HCT116 (cell line): ENCODE measurements at regions not wholly inside any gene's neighbourhood (a gene's known extent, or its start where the extent isn't known, plus 50 kb on each side); places are given as distances from the start of the nearest gene placed in this dataset.

Experiments used
- CTCF ChIP-seq, 3 experiments: fragments of 200-600 bp in 1 of 3; sonication (generic) in 1 of 3; IDR thresholded peaks in 2 of 3; conservative IDR thresholded peaks in 1 of 3; 2 replicates each; pipeline ENCODE4 v1.5.1; 2012 to 2017; ENCODE audit warnings: low read depth in 2 of 3, low read length in 2 of 3, antibody characterized with exemption in 1 of 3, borderline replicate concordance in 1 of 3, control low read depth in 1 of 3, mild to moderate bottlenecking in 1 of 3, mixed read lengths in 1 of 3, mixed run types in 1 of 3, moderate library complexity in 1 of 3; ENCODE audit not compliant: insufficient read depth in 1 of 3
- EZH2 ChIP-seq: fragments of 200-600 bp; sonication (generic); IDR thresholded peaks from 2 replicates; pipeline ENCODE4 v1.6.1; 2017; ENCODE audit warnings: antibody characterized with exemption, mixed run types
- JUND ChIP-seq: IDR thresholded peaks from 2 replicates; pipeline ENCODE4 v1.6.1; 2012
- POLR2A ChIP-seq: IDR thresholded peaks from 2 replicates; pipeline ENCODE4 v1.7.0; 2011; ENCODE audit warnings: borderline replicate concordance; ENCODE audit not compliant: insufficient read depth, insufficient read length; ENCODE audit errors: extremely low read depth
- POLR2AphosphoS5 ChIP-seq: IDR thresholded peaks from 2 replicates; pipeline ENCODE4 v1.6.1; 2011; ENCODE audit warnings: mild to moderate bottlenecking, low read depth, low read length, moderate library complexity
- ZNF274 ChIP-seq: fragments of 200-500 bp; sonication (Bioruptor generic); IDR thresholded peaks from 2 replicates; pipeline ENCODE4 v1.6.1; 2014; ENCODE audit warnings: mild to moderate bottlenecking, low read depth, low read length, inconsistent platforms

- no peak for TF ChIP-seq CTCF (IDR thresholded peaks at IDR 0.05 in 2 of 3, conservative IDR thresholded peaks at IDR 0.05 in 1 of 3; ENCODE audit: borderline replicate concordance in 1 of 3, insufficient read depth in 1 of 3, low read depth in 2 of 3, low read length in 2 of 3)
- no peak for TF ChIP-seq POLR2A
- TF ChIP-seq JUND = no peak
- no peak for TF ChIP-seq ZNF274
- TF ChIP-seq POLR2AphosphoS5 = no peak
- no peak for TF ChIP-seq EZH2
Measured at GRCh38 chr1:81313289-81313688, 487.4 kb upstream of the ADGRL2 start.
